Gastrocnemius medialis (tissue), 4 donors: ENCODE measurements at regions not wholly inside any gene's neighbourhood (a gene's known extent, or its start where the extent isn't known, plus 50 kb on each side); places are given as distances from the start of the nearest gene placed in this dataset.
"Not testable (repeated sequence)": the region's sequence is repeated elsewhere in the genome, so short reads cannot be mapped to it uniquely, and the experiment has no call there.

Source experiments
- ATAC-seq, 2 donors: fragments of 150-250 bp; one replicate each; pipeline ENCODE4 v1.9.1; 2016
- DNase-seq, 2 donors: peaks; one replicate each; pipeline ENCODE4 v3.0.0-alpha.2; 2019
- H3K27ac ChIP-seq, 4 donors: fragments of 200-600 bp; sonication (generic); 1 replicate in 1 of 4; 2 replicates in 3 of 4; pipeline ENCODE4 v1.5.1; 2016 to 2018; ENCODE audit warnings: mild to moderate bottlenecking in 2 of 4, moderate library complexity in 1 of 4
- H3K27me3 ChIP-seq, 3 donors: fragments of 200-600 bp; sonication (generic) in 2 of 3; 1 replicate in 1 of 3; 2 replicates in 2 of 3; pipeline versions ENCODE4 v1.5.1 to v1.6.0; 2016 to 2019; ENCODE audit warnings: mild to moderate bottlenecking in 1 of 3, moderate library complexity in 1 of 3
- H3K36me3 ChIP-seq, 2 donors: fragments of 200-600 bp; sonication (generic) in 1 of 2; one replicate each; pipeline ENCODE4 v1.5.1; 2017 to 2018
- H3K4me1 ChIP-seq, 2 donors: fragments of 200-600 bp; sonication (generic) in 1 of 2; one replicate each; pipeline ENCODE4 v1.5.1; 2016 to 2017; ENCODE audit warnings: mild to moderate bottlenecking in 2 of 2
- H3K4me3 ChIP-seq, 4 donors: fragments of 200-600 bp; sonication (generic) in 3 of 4; 1 replicate in 1 of 4; 2 replicates in 3 of 4; pipeline ENCODE4 v1.5.1; 2016 to 2019; ENCODE audit warnings: mild to moderate bottlenecking in 2 of 4
- H3K9me3 ChIP-seq, 3 donors: fragments of 200-600 bp; sonication (generic) in 2 of 3; 1 replicate in 1 of 3; 2 replicates in 2 of 3; pipeline ENCODE4 v1.5.1; 2016 to 2019
- POLR2A ChIP-seq, 2 donors: fragments of 450-650 bp; IDR thresholded peaks; one replicate each; pipeline ENCODE4 v1.6.1; 2017; ENCODE audit warnings: antibody characterized with exemption in 2 of 2, mild to moderate bottlenecking in 2 of 2, moderate library complexity in 2 of 2
- in situ Hi-C, 4 donors: fragments of 200-750 bp; cut with MboI; loops; one replicate each; pipeline versions ENCODE4 v1.15.0 to v1.8.0; 2017; ENCODE audit warnings: low sequenced_read_pairs in 4 of 4
- intact Hi-C: fragments of 100-400 bp; cut with DNase I; formaldehyde crosslinking; loops from one replicate; pipeline ENCODE4 v1.15.1; 2023; ENCODE audit warnings: low total_unique reads
- TF ChIP-seq, protein P1 (sequence below), 5 experiments: fragments of 450-650 bp in 3 of 5; fragments of 200-600 bp in 2 of 5; sonication (generic) in 2 of 5; IDR thresholded peaks in 4 of 5; conservative IDR thresholded peaks in 1 of 5; 1 replicate in 4 of 5; 2 replicates in 1 of 5; pipeline ENCODE4 v1.5.1; 2016 to 2019; ENCODE audit warnings: antibody characterized with exemption in 5 of 5, mild to moderate bottlenecking in 3 of 5, moderate library complexity in 3 of 5

GRCh38 chr17:71869841-71870545 lies 250.8 kb upstream of the SOX9 start:
- intact Hi-C loops (no loop called here), in situ Hi-C loops (no loop called here)

GRCh38 chr17:71870546-71870862 lies 250.3 kb upstream of the SOX9 start:
- Histone ChIP-seq H3K27me3 (no peaks in the 10 kb centered on the region), H3K27ac (no peak overlapping the region), H3K9me3 (no peaks in the 10 kb centered on the region), H3K36me3 (no peaks in the 10 kb centered on the region), H3K4me3 (no peak overlapping the region), H3K4me1 (no peaks in the 10 kb centered on the region)
- no peak for DNase-seq
- TF ChIP-seq, protein P1, sequence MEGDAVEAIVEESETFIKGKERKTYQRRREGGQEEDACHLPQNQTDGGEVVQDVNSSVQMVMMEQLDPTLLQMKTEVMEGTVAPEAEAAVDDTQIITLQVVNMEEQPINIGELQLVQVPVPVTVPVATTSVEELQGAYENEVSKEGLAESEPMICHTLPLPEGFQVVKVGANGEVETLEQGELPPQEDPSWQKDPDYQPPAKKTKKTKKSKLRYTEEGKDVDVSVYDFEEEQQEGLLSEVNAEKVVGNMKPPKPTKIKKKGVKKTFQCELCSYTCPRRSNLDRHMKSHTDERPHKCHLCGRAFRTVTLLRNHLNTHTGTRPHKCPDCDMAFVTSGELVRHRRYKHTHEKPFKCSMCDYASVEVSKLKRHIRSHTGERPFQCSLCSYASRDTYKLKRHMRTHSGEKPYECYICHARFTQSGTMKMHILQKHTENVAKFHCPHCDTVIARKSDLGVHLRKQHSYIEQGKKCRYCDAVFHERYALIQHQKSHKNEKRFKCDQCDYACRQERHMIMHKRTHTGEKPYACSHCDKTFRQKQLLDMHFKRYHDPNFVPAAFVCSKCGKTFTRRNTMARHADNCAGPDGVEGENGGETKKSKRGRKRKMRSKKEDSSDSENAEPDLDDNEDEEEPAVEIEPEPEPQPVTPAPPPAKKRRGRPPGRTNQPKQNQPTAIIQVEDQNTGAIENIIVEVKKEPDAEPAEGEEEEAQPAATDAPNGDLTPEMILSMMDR (IDR thresholded peaks at IDR 0.05 in 4 of 5, conservative IDR thresholded peaks at IDR 0.05 in 1 of 5), result no peak
- no peak for TF ChIP-seq POLR2A (IDR thresholded peaks at IDR 0.05)
- in situ Hi-C loops (no loop called here), intact Hi-C loops (no loop called here)
- no peak for ATAC-seq

More at GRCh38 chr17:71869841-71870545, 250.8 kb upstream of the SOX9 start:
- DNase-seq, result no peak
- Histone ChIP-seq H3K27ac (no peak overlapping the region), H3K4me3 (no peak overlapping the region), H3K27me3 (no peaks in the 10 kb centered on the region), H3K36me3 (no peaks in the 10 kb centered on the region), H3K4me1 (no peaks in the 10 kb centered on the region), H3K9me3 (no peaks in the 10 kb centered on the region)
- no peak for ATAC-seq
- TF ChIP-seq, protein P1 (IDR thresholded peaks at IDR 0.05 in 4 of 5, conservative IDR thresholded peaks at IDR 0.05 in 1 of 5), result no peak
- no peak for TF ChIP-seq POLR2A (IDR thresholded peaks at IDR 0.05)

GRCh38 chr17:71872843-71873485 lies 247.9 kb upstream of the SOX9 start:
- TF ChIP-seq POLR2A (IDR thresholded peaks at IDR 0.05), result no peak
- Histone ChIP-seq H3K4me1 (no peaks in the 10 kb centered on the region), H3K36me3 (no peaks in the 10 kb centered on the region), H3K27me3 (no peaks in the 10 kb centered on the region), H3K27ac (no peak overlapping the region), H3K9me3 (no peaks in the 10 kb centered on the region), H3K4me3 (no peak overlapping the region)
- intact Hi-C loops (no loop called here), in situ Hi-C loops (no loop called here)
- ATAC-seq (no peak), DNase-seq (no peak)

GRCh38 chr17:71874773-71875172 lies 246.0 kb upstream of the SOX9 start:
- ATAC-seq, H3K4me3 ChIP-seq, DNase-seq, H3K27ac ChIP-seq, intact Hi-C loops, H3K4me1 ChIP-seq, in situ Hi-C loops, H3K36me3 ChIP-seq, H3K9me3 ChIP-seq, H3K27me3 ChIP-seq: not testable (repeated sequence)

DNA sequence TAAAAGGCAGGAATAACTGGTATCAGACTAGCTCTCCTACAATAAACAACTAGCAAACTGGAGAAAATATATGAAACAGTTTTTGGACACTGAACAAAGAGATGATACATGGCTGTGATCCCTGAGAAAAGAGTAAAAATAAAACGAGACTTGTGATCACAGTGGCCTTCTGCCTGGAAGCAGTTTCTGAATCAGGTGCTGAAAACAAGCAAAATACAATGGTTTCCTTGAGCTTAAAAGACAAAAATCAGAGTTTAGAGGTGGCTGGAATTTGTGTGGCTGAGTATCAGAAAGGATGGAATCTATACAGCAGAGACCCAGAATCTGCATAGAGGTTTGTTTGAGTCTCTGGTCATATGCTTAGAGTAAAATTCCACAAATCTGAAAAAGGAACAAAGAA lies 242.5 kb upstream of the SOX9 start:
- in situ Hi-C loops, result no loop called here
- no peak for ATAC-seq

More for the DNA sequence above, 242.5 kb upstream of the SOX9 start:
- no peaks in the 10 kb centered on the region for H3K4me1 ChIP-seq
- H3K27me3 ChIP-seq, result no peaks in the 10 kb centered on the region
- DNase-seq, result no peak
- H3K4me3 ChIP-seq, result no peak overlapping the region
- intact Hi-C loops, result no loop called here
- no peaks in the 10 kb centered on the region for H3K9me3 ChIP-seq
- H3K36me3 ChIP-seq, result no peaks in the 10 kb centered on the region
- no peak overlapping the region for H3K27ac ChIP-seq
- no peak for TF ChIP-seq POLR2A (IDR thresholded peaks at IDR 0.05)
- TF ChIP-seq, protein P1 (IDR thresholded peaks at IDR 0.05 in 4 of 5, conservative IDR thresholded peaks at IDR 0.05 in 1 of 5), result no peak
